PC-3 (cell line): ENCODE measurements at regions not wholly inside any gene's neighbourhood (a gene's known extent, or its start where the extent isn't known, plus 50 kb on each side); places are given as distances from the start of the nearest gene placed in this dataset.

ENCODE experiments used
- CTCF ChIP-seq: fragments of 300-600 bp; sonication (generic); conservative IDR thresholded peaks from 2 replicates; pipeline ENCODE4 v1.5.1; 2017; ENCODE audit warnings: antibody characterized with exemption, low read depth, mild to moderate bottlenecking, low read length
- EZH2 ChIP-seq: fragments of 300-600 bp; sonication (generic); IDR thresholded peaks from one replicate; pipeline ENCODE4 v1.6.1; 2017; ENCODE audit warnings: antibody characterized with exemption, mild to moderate bottlenecking, low read length; ENCODE audit not compliant: unreplicated experiment

- no peak for TF ChIP-seq EZH2
- TF ChIP-seq CTCF, result no peak
Observed at GRCh38 chr3:31039145-31039544, 144.7 kb upstream of the GADL1 start.
